ENCODE measurements at regions not wholly inside any gene's neighbourhood (a gene's known extent, or its start where the extent isn't known, plus 50 kb on each side); places are given as distances from the start of the nearest gene placed in this dataset.

DNA sequence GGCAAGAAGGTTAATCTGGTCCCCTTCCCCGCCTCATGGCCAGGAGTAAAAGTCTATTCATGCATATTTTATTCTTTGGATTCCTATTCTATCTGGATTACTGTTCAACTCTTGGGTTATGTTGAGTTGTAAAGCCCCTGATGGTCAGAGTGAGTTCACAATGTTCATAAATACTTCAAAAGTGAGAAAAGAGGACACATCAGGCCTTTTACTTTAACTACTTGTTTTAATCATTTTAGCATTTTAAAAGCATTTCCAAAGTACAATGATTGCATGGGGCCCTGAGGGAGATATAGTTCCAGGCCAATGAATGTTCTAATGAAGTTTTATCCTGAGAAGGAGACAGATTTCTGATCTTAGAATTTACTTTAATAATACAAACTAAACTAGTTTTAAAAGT, 93.9 kb downstream of the BOD1 start:
- H4K8ac ChIP-seq (ENCODE audit: low read depth, low read length), result no peak overlapping the region
- no peak overlapping the region for H3K27ac ChIP-seq (replicated peaks; ENCODE audit: low read length)
- H3K18ac ChIP-seq (ENCODE audit: low read length), result no peak overlapping the region
- no peak overlapping the region for H3K14ac ChIP-seq (ENCODE audit: low read length)
- peaks cover 0 to 11% (median 0%) of the 10 kb centered on the region in 3 experiments for H3K27me3 ChIP-seq (ENCODE audit: control insufficient read depth in 3 of 3, insufficient read depth in 3 of 3, low read depth in 1 of 3, low read length in 3 of 3)
- H2BK12ac ChIP-seq (ENCODE audit: low read length), result no peak overlapping the region
- H3K36me3 ChIP-seq (replicated peaks in 1 of 2; ENCODE audit: control insufficient read depth in 2 of 2, insufficient read depth in 2 of 2, low read length in 2 of 2), result no peaks in the 10 kb centered on the region
- no peak overlapping the region for H3K4ac ChIP-seq (ENCODE audit: low read length)
- no peak overlapping the region for H2BK120ac ChIP-seq (ENCODE audit: low read depth, low read length)
- no CpG with 5 or more reads among the region's 1 CpG for WGBS, 2 donors (ENCODE audit: extremely low coverage in 2 of 2, insufficient read length in 2 of 2, insufficient replicate concordance in 1 of 2)
- no peak overlapping the region for H3K23ac ChIP-seq (ENCODE audit: low read depth, low read length, poor library complexity)
- DNase-seq (ENCODE audit: low spot score), result no peak
- H2AK5ac ChIP-seq (ENCODE audit: low read depth, low read length), result no peak overlapping the region
- H2BK5ac ChIP-seq (ENCODE audit: low read length), result no peak overlapping the region
- no peaks in the 10 kb centered on the region for H3K4me1 ChIP-seq (ENCODE audit: control insufficient read depth in 2 of 2, insufficient read depth in 1 of 2, low read depth in 1 of 2, low read length in 2 of 2)
- H3K4me3 ChIP-seq (ENCODE audit: low read length in 2 of 2), result no peak overlapping the region
- H3K4me2 ChIP-seq (ENCODE audit: insufficient read depth, low read length, poor library complexity, severe bottlenecking), result no peak overlapping the region
- H4K91ac ChIP-seq (ENCODE audit: low read depth, low read length, poor library complexity), result no peak overlapping the region
- H3K79me1 ChIP-seq (ENCODE audit: low read depth, low read length), result no peaks in the 10 kb centered on the region
- H2AFZ ChIP-seq (ENCODE audit: low read length), result no peak overlapping the region
- no peaks in the 10 kb centered on the region for H3K9me3 ChIP-seq (replicated peaks in 1 of 2; ENCODE audit: control insufficient read depth in 2 of 2, insufficient read depth in 1 of 2, low read depth in 1 of 2, low read length in 2 of 2)
- no peak overlapping the region for H2BK15ac ChIP-seq (ENCODE audit: low read length)
- no peak overlapping the region for H3K9ac ChIP-seq (ENCODE audit: low read depth, low read length, poor library complexity)

DNA sequence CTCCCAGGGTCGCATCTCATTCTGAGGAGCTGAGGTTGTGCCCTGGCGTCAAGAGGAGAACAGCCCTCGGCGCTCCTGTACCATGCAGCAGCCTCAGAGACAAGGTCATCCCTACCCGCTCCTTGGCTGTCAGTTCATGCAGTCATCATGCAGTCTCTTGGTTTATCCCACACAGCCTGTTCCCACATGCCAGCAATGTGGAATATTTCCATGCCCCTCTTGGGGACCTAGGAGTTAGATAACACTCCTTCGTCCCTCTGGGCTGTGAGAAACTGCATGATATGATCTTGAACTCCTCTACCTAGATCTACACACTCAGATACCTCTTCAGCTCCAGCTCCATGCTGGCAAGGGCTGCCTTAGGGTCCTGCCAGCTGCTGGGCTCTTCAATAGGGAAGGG, 97.6 kb downstream of the BOD1 start:
- no peak overlapping the region for H2BK12ac ChIP-seq (ENCODE audit: low read length)

DNA sequence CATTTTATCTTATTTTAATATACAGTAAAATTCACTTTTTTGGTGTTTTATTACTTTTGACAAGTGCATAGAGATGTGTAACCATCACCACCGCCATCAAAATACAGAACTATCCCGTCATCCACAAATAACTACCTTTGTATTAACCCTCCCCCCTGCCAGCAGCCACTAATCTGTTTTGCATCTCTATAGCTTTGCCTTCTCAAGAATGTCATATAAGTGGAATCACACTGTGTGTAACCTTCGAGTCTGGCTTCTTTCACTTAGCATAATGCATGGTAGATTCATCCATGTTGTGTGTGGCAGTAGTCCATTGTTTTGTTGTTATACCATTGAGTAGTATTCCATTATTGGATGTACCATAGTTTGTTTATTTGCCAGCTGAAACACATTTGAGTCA, 98.8 kb downstream of the BOD1 start:
- H3K4me3 ChIP-seq (ENCODE audit: low read length in 2 of 2), result no peak overlapping the region
- no peak overlapping the region for H4K91ac ChIP-seq (ENCODE audit: low read depth, low read length, poor library complexity)
- no peak for DNase-seq (ENCODE audit: low spot score)
- H3K79me1 ChIP-seq (ENCODE audit: low read depth, low read length), result no peaks in the 10 kb centered on the region
- no peak overlapping the region for H4K8ac ChIP-seq (ENCODE audit: low read depth, low read length)
- no peaks in the 10 kb centered on the region for H3K36me3 ChIP-seq (replicated peaks in 1 of 2; ENCODE audit: control insufficient read depth in 2 of 2, insufficient read depth in 2 of 2, low read length in 2 of 2)
- no peak overlapping the region for H3K27ac ChIP-seq (replicated peaks; ENCODE audit: low read length)
- no peak overlapping the region for H3K4ac ChIP-seq (ENCODE audit: low read length)
- H3K18ac ChIP-seq (ENCODE audit: low read length), result no peak overlapping the region
- peaks cover 0 to under 1% of the 10 kb centered on the region in 2 donors for H3K4me1 ChIP-seq (ENCODE audit: control insufficient read depth in 2 of 2, insufficient read depth in 1 of 2, low read depth in 1 of 2, low read length in 2 of 2)
- H2BK12ac ChIP-seq (ENCODE audit: low read length), result no peak overlapping the region
- H3K23ac ChIP-seq (ENCODE audit: low read depth, low read length, poor library complexity), result no peak overlapping the region
- H2BK120ac ChIP-seq (ENCODE audit: low read depth, low read length), result no peak overlapping the region
- no peak overlapping the region for H3K14ac ChIP-seq (ENCODE audit: low read length)
- no peak overlapping the region for H3K4me2 ChIP-seq (ENCODE audit: insufficient read depth, low read length, poor library complexity, severe bottlenecking)
- H2AFZ ChIP-seq (ENCODE audit: low read length), result no peak overlapping the region
- H3K9ac ChIP-seq (ENCODE audit: low read depth, low read length, poor library complexity), result no peak overlapping the region
- no peak overlapping the region for H2AK5ac ChIP-seq (ENCODE audit: low read depth, low read length)
- H2BK15ac ChIP-seq (ENCODE audit: low read length), result no peak overlapping the region
- H3K9me3 ChIP-seq (replicated peaks in 1 of 2; ENCODE audit: control insufficient read depth in 2 of 2, insufficient read depth in 1 of 2, low read depth in 1 of 2, low read length in 2 of 2), result no peaks in the 10 kb centered on the region
- WGBS, 2 donors (ENCODE audit: extremely low coverage in 2 of 2, insufficient read length in 2 of 2, insufficient replicate concordance in 1 of 2), result no CpG with 5 or more reads among the region's 3 CpGs
- H2BK5ac ChIP-seq (ENCODE audit: low read length), result no peak overlapping the region
- peaks cover 0 to 3% (median 0%) of the 10 kb centered on the region in 3 experiments for H3K27me3 ChIP-seq (ENCODE audit: control insufficient read depth in 3 of 3, insufficient read depth in 3 of 3, low read depth in 1 of 3, low read length in 3 of 3)

More for the DNA sequence above, 97.6 kb downstream of the BOD1 start:
- no peak for DNase-seq (ENCODE audit: low spot score)
- no peak overlapping the region for H3K14ac ChIP-seq (ENCODE audit: low read length)
- H4K91ac ChIP-seq (ENCODE audit: low read depth, low read length, poor library complexity), result no peak overlapping the region
- H2BK15ac ChIP-seq (ENCODE audit: low read length), result no peak overlapping the region
- H3K27me3 ChIP-seq (ENCODE audit: control insufficient read depth in 3 of 3, insufficient read depth in 3 of 3, low read depth in 1 of 3, low read length in 3 of 3), result no peaks in the 10 kb centered on the region
- no peak overlapping the region for H2BK120ac ChIP-seq (ENCODE audit: low read depth, low read length)
- no peaks in the 10 kb centered on the region for H3K79me1 ChIP-seq (ENCODE audit: low read depth, low read length)
- H3K36me3 ChIP-seq (replicated peaks in 1 of 2; ENCODE audit: control insufficient read depth in 2 of 2, insufficient read depth in 2 of 2, low read length in 2 of 2), result no peaks in the 10 kb centered on the region
- H2BK5ac ChIP-seq (ENCODE audit: low read length), result no peak overlapping the region
- no peak overlapping the region for H3K23ac ChIP-seq (ENCODE audit: low read depth, low read length, poor library complexity)
- H2AFZ ChIP-seq (ENCODE audit: low read length), result no peak overlapping the region
- no peak overlapping the region for H3K9ac ChIP-seq (ENCODE audit: low read depth, low read length, poor library complexity)
- H3K4ac ChIP-seq (ENCODE audit: low read length), result no peak overlapping the region
- H3K9me3 ChIP-seq (replicated peaks in 1 of 2; ENCODE audit: control insufficient read depth in 2 of 2, insufficient read depth in 1 of 2, low read depth in 1 of 2, low read length in 2 of 2), result no peaks in the 10 kb centered on the region
- H2AK5ac ChIP-seq (ENCODE audit: low read depth, low read length), result no peak overlapping the region
- WGBS, 2 donors (ENCODE audit: extremely low coverage in 2 of 2, insufficient read length in 2 of 2, insufficient replicate concordance in 1 of 2), result no CpG with 5 or more reads among the region's 6 CpGs
- no peak overlapping the region for H3K4me3 ChIP-seq (ENCODE audit: low read length in 2 of 2)
- H3K4me2 ChIP-seq (ENCODE audit: insufficient read depth, low read length, poor library complexity, severe bottlenecking), result no peak overlapping the region
- no peak overlapping the region for H3K18ac ChIP-seq (ENCODE audit: low read length)
- H3K4me1 ChIP-seq (ENCODE audit: control insufficient read depth in 2 of 2, insufficient read depth in 1 of 2, low read depth in 1 of 2, low read length in 2 of 2), result no peaks in the 10 kb centered on the region
- no peak overlapping the region for H3K27ac ChIP-seq (replicated peaks; ENCODE audit: low read length)
- H4K8ac ChIP-seq (ENCODE audit: low read depth, low read length), result no peak overlapping the region

DNA sequence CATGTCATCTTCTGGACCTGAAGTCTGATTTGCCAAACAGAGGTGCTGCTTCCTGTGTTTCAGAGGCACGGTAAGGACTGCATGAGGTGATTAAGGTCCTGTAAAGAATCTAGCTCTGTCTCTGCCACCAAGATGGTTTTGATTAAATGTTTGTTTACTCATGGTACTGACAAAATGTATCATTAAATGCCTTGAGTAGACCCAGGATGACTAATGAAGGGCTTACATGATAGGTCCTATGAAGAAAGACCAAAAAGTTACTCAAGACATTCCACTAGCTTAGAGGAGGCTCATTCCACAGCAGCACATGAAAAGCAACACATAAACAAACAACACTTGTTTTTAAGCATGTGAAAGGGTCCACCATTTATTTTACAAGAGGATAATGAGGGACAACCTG, 100.9 kb downstream of the BOD1 start:
- no peak for DNase-seq (ENCODE audit: low spot score)
- Histone ChIP-seq H2BK15ac (ENCODE audit: low read length) (no peak overlapping the region), H3K23ac (ENCODE audit: low read depth, low read length, poor library complexity) (no peak overlapping the region), H3K9ac (ENCODE audit: low read depth, low read length, poor library complexity) (no peak overlapping the region), H3K4ac (ENCODE audit: low read length) (no peak overlapping the region), H3K36me3 (replicated peaks in 1 of 2; ENCODE audit: control insufficient read depth in 2 of 2, insufficient read depth in 2 of 2, low read length in 2 of 2) (no peaks in the 10 kb centered on the region), H4K8ac (ENCODE audit: low read depth, low read length) (no peak overlapping the region), H3K4me2 (ENCODE audit: insufficient read depth, low read length, poor library complexity, severe bottlenecking) (no peak overlapping the region), H2AFZ (ENCODE audit: low read length) (no peak overlapping the region), H4K91ac (ENCODE audit: low read depth, low read length, poor library complexity) (no peak overlapping the region), H3K4me1 (ENCODE audit: control insufficient read depth in 2 of 2, insufficient read depth in 1 of 2, low read depth in 1 of 2, low read length in 2 of 2) (peaks cover 0 to 3% of the 10 kb centered on the region in 2 donors), H2BK120ac (ENCODE audit: low read depth, low read length) (no peak overlapping the region), H3K14ac (ENCODE audit: low read length) (no peak overlapping the region), H3K27ac (replicated peaks; ENCODE audit: low read length) (no peak overlapping the region), H3K9me3 (replicated peaks in 1 of 2; ENCODE audit: control insufficient read depth in 2 of 2, insufficient read depth in 1 of 2, low read depth in 1 of 2, low read length in 2 of 2) (no peaks in the 10 kb centered on the region), H3K27me3 (ENCODE audit: control insufficient read depth in 3 of 3, insufficient read depth in 3 of 3, low read depth in 1 of 3, low read length in 3 of 3) (peaks cover 0 to 3% (median 0%) of the 10 kb centered on the region in 3 experiments), H2AK5ac (ENCODE audit: low read depth, low read length) (no peak overlapping the region), H3K4me3 (ENCODE audit: low read length in 2 of 2) (no peak overlapping the region), H3K79me1 (ENCODE audit: low read depth, low read length) (no peaks in the 10 kb centered on the region), H2BK12ac (ENCODE audit: low read length) (no peak overlapping the region), H3K18ac (ENCODE audit: low read length) (no peak overlapping the region), H2BK5ac (ENCODE audit: low read length) (no peak overlapping the region)
- WGBS, 2 donors (ENCODE audit: extremely low coverage in 2 of 2, insufficient read length in 2 of 2, insufficient replicate concordance in 1 of 2), result no CpG with 5 or more reads among the region's 1 CpG

Data from neuronal stem cell (in vitro differentiated cells).